Neural cell (in vitro differentiated cells): ENCODE measurements at regions not wholly inside any gene's neighbourhood (a gene's known extent, or its start where the extent isn't known, plus 50 kb on each side); places are given as distances from the start of the nearest gene placed in this dataset.

Source experiments
- H2AFZ ChIP-seq: fragments of 200-600, 300-800 bp; sonication (generic), shearing (Covaris generic); 2 replicates; pipeline ENCODE4 v1.6.0; 2014; ENCODE audit warnings: low read depth, mild to moderate bottlenecking, antibody characterized with exemption, low read length, moderate library complexity
- H3F3A ChIP-seq: fragments of 200-600 bp; shearing (Covaris generic); 2 replicates; pipeline ENCODE4 v1.6.1; 2016; ENCODE audit warnings: mild to moderate bottlenecking, moderate library complexity, mixed read lengths, antibody characterized with exemption, low read length; ENCODE audit not compliant: insufficient read depth, poor library complexity, severe bottlenecking
- H3K27ac ChIP-seq: fragments of 200-600, 300-800 bp; sonication (generic), shearing (Covaris generic); 2 replicates; pipeline ENCODE4 v1.5.1; 2014; ENCODE audit warnings: mild to moderate bottlenecking, low read length, moderate library complexity
- H3K27me3 ChIP-seq: fragments of 300-800, 200-600 bp; sonication (generic), shearing (Covaris generic); 2 replicates; pipeline ENCODE4 v1.6.0; 2014; ENCODE audit warnings: mild to moderate bottlenecking, low read depth, low read length, moderate library complexity; ENCODE audit not compliant: insufficient read depth
- H3K36me3 ChIP-seq: fragments of 300-800, 200-600 bp; sonication (generic), shearing (Covaris generic); 2 replicates; pipeline ENCODE4 v1.5.1; 2014; ENCODE audit warnings: mild to moderate bottlenecking, antibody characterized with exemption, low read length, moderate library complexity; ENCODE audit not compliant: insufficient read depth
- H3K4me2 ChIP-seq: fragments of 300-800, 200-600 bp; sonication (generic), shearing (Covaris generic); 2 replicates; pipeline ENCODE4 v1.6.0; 2014; ENCODE audit warnings: mild to moderate bottlenecking, low read length
- H3K4me3 ChIP-seq: fragments of 300-800, 200-600 bp; sonication (generic), shearing (Covaris generic); 2 replicates; pipeline ENCODE4 v1.5.1; 2014; ENCODE audit warnings: mild to moderate bottlenecking, low read length, moderate library complexity
- H3K79me2 ChIP-seq: fragments of 200-600 bp; shearing (Covaris generic); replicated peaks from 2 replicates; pipeline ENCODE4 v1.6.0; 2014; ENCODE audit warnings: mild to moderate bottlenecking, low read length, moderate library complexity; ENCODE audit not compliant: insufficient read depth
- H3K9ac ChIP-seq: fragments of 300-800, 200-600 bp; sonication (generic), shearing (Covaris generic); 2 replicates; pipeline ENCODE4 v1.6.1; 2016; ENCODE audit warnings: mild to moderate bottlenecking, low read length, mixed read lengths
- H3K9me2 ChIP-seq: fragments of 200-600 bp; shearing (Covaris generic); 2 replicates; pipeline ENCODE4 v1.6.1; 2016; ENCODE audit warnings: mild to moderate bottlenecking, low read length, mixed read lengths; ENCODE audit not compliant: insufficient read depth
- H3K9me3 ChIP-seq: fragments of 200-600, 300-800 bp; sonication (generic), shearing (Covaris generic); 2 replicates; pipeline ENCODE4 v1.6.1; 2016; ENCODE audit warnings: mild to moderate bottlenecking, mixed run types, low read length, moderate library complexity, mixed read lengths
- H4K20me1 ChIP-seq: fragments of 200-600 bp; shearing (Covaris generic); 2 replicates; pipeline ENCODE4 v1.6.1; 2016; ENCODE audit warnings: mild to moderate bottlenecking, mixed run types; ENCODE audit not compliant: insufficient read depth
- EP300 ChIP-seq: fragments of 450-650 bp; conservative IDR thresholded peaks from 2 replicates; pipeline ENCODE4 v1.6.1; 2014; ENCODE audit warnings: antibody characterized with exemption, mild to moderate bottlenecking, moderate library complexity; ENCODE audit not compliant: poor library complexity, severe bottlenecking
- EZH2 ChIP-seq: fragments of 200-600, 300-800 bp; shearing (Covaris generic), sonication (generic); IDR thresholded peaks from 2 replicates; pipeline ENCODE4 v1.6.1; 2014; ENCODE audit warnings: antibody characterized with exemption, low read length, borderline replicate concordance, mild to moderate bottlenecking; ENCODE audit not compliant: insufficient read depth, poor library complexity, severe bottlenecking
- MXI1 ChIP-seq: fragments of 450-650 bp; conservative IDR thresholded peaks from 2 replicates; pipeline ENCODE4 v1.6.1; 2014; ENCODE audit warnings: antibody characterized with exemption, mild to moderate bottlenecking; ENCODE audit not compliant: poor library complexity, severe bottlenecking
- POLR2AphosphoS5 ChIP-seq: IDR thresholded peaks from 2 replicates; pipeline ENCODE4 v1.6.1; 2012
- RAD21 ChIP-seq: fragments of 450-650 bp; conservative IDR thresholded peaks from 2 replicates; pipeline ENCODE4 v1.6.1; 2014; ENCODE audit warnings: antibody characterized with exemption, mild to moderate bottlenecking, moderate library complexity
- SMC3 ChIP-seq: fragments of 450-650 bp; conservative IDR thresholded peaks from 2 replicates; pipeline ENCODE4 v1.6.1; 2014; ENCODE audit warnings: antibody characterized with exemption, mild to moderate bottlenecking, moderate library complexity; ENCODE audit not compliant: poor library complexity
- TAF1 ChIP-seq: IDR thresholded peaks from 2 replicates; pipeline ENCODE4 v1.6.1; 2012; ENCODE audit warnings: low read depth
- TF ChIP-seq, protein P1 (sequence below): IDR thresholded peaks from 2 replicates; pipeline ENCODE4 v1.6.1; 2012; ENCODE audit warnings: borderline replicate concordance
- TF ChIP-seq, protein P2 (sequence below): fragments of 450-650 bp; IDR thresholded peaks from 2 replicates; pipeline ENCODE4 v1.5.1; 2014; ENCODE audit warnings: antibody characterized with exemption, mild to moderate bottlenecking, moderate library complexity; ENCODE audit not compliant: poor library complexity, severe bottlenecking

DNA sequence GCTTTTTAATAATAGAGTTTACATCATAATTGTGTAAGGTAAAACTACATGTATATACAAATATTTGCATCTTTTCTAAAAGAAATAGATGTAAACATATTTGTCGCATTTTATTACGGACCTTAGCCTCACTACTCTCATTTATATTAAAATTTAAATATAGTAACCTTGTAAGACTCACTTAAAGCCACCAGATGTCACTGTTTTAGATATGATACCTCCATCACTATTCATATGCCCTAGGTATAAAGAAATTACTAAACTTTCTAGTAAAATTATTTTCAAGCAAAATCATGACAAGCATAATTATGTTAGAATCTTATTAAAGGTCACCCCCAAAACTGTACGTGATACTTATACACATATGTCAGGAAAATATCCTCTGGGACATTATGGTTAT is 674.3 kb upstream of the REG3G start:
- H3K9ac ChIP-seq = no peak overlapping the region
- no peaks in the 10 kb centered on the region for H3F3A ChIP-seq
- H3K27ac ChIP-seq = no peak overlapping the region
- H4K20me1 ChIP-seq = no peaks in the 10 kb centered on the region
- TF ChIP-seq MXI1 (no peak), RAD21 (peak; percentile 64), TAF1 (no peak), EZH2 (no peak), SMC3 (peak; percentile 72), POLR2AphosphoS5 (no peak), EP300 (no peak)
- TF ChIP-seq, protein P1, sequence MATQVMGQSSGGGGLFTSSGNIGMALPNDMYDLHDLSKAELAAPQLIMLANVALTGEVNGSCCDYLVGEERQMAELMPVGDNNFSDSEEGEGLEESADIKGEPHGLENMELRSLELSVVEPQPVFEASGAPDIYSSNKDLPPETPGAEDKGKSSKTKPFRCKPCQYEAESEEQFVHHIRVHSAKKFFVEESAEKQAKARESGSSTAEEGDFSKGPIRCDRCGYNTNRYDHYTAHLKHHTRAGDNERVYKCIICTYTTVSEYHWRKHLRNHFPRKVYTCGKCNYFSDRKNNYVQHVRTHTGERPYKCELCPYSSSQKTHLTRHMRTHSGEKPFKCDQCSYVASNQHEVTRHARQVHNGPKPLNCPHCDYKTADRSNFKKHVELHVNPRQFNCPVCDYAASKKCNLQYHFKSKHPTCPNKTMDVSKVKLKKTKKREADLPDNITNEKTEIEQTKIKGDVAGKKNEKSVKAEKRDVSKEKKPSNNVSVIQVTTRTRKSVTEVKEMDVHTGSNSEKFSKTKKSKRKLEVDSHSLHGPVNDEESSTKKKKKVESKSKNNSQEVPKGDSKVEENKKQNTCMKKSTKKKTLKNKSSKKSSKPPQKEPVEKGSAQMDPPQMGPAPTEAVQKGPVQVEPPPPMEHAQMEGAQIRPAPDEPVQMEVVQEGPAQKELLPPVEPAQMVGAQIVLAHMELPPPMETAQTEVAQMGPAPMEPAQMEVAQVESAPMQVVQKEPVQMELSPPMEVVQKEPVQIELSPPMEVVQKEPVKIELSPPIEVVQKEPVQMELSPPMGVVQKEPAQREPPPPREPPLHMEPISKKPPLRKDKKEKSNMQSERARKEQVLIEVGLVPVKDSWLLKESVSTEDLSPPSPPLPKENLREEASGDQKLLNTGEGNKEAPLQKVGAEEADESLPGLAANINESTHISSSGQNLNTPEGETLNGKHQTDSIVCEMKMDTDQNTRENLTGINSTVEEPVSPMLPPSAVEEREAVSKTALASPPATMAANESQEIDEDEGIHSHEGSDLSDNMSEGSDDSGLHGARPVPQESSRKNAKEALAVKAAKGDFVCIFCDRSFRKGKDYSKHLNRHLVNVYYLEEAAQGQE = no peak
- TF ChIP-seq, protein P2, sequence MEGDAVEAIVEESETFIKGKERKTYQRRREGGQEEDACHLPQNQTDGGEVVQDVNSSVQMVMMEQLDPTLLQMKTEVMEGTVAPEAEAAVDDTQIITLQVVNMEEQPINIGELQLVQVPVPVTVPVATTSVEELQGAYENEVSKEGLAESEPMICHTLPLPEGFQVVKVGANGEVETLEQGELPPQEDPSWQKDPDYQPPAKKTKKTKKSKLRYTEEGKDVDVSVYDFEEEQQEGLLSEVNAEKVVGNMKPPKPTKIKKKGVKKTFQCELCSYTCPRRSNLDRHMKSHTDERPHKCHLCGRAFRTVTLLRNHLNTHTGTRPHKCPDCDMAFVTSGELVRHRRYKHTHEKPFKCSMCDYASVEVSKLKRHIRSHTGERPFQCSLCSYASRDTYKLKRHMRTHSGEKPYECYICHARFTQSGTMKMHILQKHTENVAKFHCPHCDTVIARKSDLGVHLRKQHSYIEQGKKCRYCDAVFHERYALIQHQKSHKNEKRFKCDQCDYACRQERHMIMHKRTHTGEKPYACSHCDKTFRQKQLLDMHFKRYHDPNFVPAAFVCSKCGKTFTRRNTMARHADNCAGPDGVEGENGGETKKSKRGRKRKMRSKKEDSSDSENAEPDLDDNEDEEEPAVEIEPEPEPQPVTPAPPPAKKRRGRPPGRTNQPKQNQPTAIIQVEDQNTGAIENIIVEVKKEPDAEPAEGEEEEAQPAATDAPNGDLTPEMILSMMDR = peak; percentile 62
- no peaks in the 10 kb centered on the region for H3K9me3 ChIP-seq
- no peak overlapping the region for H3K4me3 ChIP-seq
- no peaks in the 10 kb centered on the region for H3K36me3 ChIP-seq
- no peaks in the 10 kb centered on the region for H3K27me3 ChIP-seq
- no peaks in the 10 kb centered on the region for H3K79me2 ChIP-seq
- H3K9me2 ChIP-seq = no peaks in the 10 kb centered on the region
- no peak overlapping the region for H2AFZ ChIP-seq
- no peak overlapping the region for H3K4me2 ChIP-seq

DNA sequence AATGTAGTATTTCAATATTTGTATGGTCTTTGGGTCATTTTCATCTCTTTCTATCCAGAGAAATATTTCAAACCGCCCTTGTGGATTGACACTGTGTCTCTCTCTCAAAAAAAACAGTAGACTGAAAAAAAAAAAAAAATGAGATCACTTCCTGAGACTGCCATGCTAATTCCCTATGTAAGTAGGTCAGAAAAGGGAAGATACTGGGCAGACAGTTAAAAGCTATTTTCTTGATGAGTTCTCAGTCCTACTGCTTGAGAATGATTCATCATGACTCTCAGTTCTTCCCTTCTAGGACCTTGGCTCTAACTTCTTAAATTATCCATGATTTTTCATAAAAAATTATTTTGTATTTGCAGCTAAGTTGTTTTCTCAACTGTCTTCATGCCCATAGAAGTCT is 672.3 kb upstream of the REG3G start:
- TF ChIP-seq, protein P1 = no peak
- TF ChIP-seq TAF1 (no peak), SMC3 (no peak), EP300 (no peak), RAD21 (no peak), MXI1 (no peak), EZH2 (no peak), POLR2AphosphoS5 (no peak)
- TF ChIP-seq, protein P2 = no peak
- no peak overlapping the region for H3K4me3 ChIP-seq
- no peak overlapping the region for H3K27ac ChIP-seq

More for the DNA sequence above, 672.3 kb upstream of the REG3G start:
- Histone ChIP-seq H3F3A (no peaks in the 10 kb centered on the region), H3K27me3 (no peaks in the 10 kb centered on the region), H3K4me2 (no peak overlapping the region), H3K79me2 (no peaks in the 10 kb centered on the region), H3K36me3 (no peaks in the 10 kb centered on the region), H3K9ac (no peak overlapping the region), H2AFZ (no peak overlapping the region), H3K9me2 (no peaks in the 10 kb centered on the region), H4K20me1 (no peaks in the 10 kb centered on the region), H3K9me3 (no peaks in the 10 kb centered on the region)
